ENCODE measurements at regions not wholly inside any gene's neighbourhood (a gene's known extent, or its start where the extent isn't known, plus 50 kb on each side); places are given as distances from the start of the nearest gene placed in this dataset.

DNA sequence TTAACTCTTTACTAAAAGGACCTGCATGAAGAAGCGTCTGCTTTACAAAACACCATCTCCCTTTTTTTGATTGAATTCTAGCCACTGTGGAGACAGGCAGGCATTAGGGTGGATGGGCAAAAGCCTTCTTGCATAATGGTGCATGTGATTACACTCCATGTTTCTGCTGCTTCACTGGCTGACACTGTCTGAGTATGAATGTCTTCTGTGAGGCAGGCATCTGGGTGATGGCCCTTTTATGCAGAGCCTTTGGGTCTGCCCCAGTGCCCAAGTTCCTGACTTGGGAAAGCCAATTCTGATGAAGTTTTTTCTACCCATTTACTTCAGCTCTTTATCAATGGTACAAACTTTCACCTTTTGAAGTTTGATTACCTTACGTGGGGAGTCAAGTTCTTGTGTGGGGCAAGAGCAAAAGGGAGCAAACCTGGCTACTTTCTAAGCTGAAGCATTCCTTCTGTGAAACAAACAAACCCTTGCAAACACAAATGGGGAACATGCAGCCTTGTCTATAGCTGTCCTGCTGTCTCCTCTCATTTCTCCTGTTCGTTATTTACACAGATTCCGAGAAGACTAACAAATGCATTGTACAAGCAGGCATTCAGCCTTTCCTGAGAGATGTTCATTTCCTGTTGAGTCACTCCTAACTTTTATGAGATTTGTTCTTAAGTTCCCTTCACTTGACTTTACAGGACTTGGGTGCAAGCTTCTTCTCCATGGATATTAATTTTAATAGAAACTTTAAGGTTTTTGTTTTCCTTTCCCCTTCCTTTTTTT lies 301.9 kb downstream of the TLL1 start:
- CTCF ChIA-PET: no interaction called here
- DNase-seq (no peak), ATAC-seq (no peak)
- POLR2A ChIA-PET: no interaction called here
- Mint-ChIP-seq H3K27ac (no peak overlapping the region), H3K9me3 (no peaks in the 10 kb centered on the region), H3K36me3 (ENCODE audit: low read depth) (no peaks in the 10 kb centered on the region), H3K4me1 (ENCODE audit: low read depth) (no peaks in the 10 kb centered on the region), H3K27me3 (no peaks in the 10 kb centered on the region), H3K4me3 (no peak overlapping the region)
- TF ChIP-seq, protein P1, sequence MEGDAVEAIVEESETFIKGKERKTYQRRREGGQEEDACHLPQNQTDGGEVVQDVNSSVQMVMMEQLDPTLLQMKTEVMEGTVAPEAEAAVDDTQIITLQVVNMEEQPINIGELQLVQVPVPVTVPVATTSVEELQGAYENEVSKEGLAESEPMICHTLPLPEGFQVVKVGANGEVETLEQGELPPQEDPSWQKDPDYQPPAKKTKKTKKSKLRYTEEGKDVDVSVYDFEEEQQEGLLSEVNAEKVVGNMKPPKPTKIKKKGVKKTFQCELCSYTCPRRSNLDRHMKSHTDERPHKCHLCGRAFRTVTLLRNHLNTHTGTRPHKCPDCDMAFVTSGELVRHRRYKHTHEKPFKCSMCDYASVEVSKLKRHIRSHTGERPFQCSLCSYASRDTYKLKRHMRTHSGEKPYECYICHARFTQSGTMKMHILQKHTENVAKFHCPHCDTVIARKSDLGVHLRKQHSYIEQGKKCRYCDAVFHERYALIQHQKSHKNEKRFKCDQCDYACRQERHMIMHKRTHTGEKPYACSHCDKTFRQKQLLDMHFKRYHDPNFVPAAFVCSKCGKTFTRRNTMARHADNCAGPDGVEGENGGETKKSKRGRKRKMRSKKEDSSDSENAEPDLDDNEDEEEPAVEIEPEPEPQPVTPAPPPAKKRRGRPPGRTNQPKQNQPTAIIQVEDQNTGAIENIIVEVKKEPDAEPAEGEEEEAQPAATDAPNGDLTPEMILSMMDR (IDR thresholded peaks at IDR 0.05): no peak
- intact Hi-C loops (cut with micrococcal nuclease): no loop called here

- TF ChIP-seq, protein P1 (IDR thresholded peaks at IDR 0.05): no peak
- ChIA-PET CTCF (interaction anchor here (1.5 kb wide), 1 partner anchor 16 kb away, joined by 3 read pairs; no protein-coding TSS in a partner anchor), POLR2A (no interaction called here)
- DNase-seq: no peak
- Mint-ChIP-seq H3K9me3 (peaks cover 5% of the 10 kb centered on the region), H3K27me3 (no peaks in the 10 kb centered on the region), H3K36me3 (ENCODE audit: low read depth) (no peaks in the 10 kb centered on the region), H3K27ac (no peak overlapping the region), H3K4me3 (no peak overlapping the region), H3K4me1 (ENCODE audit: low read depth) (no peaks in the 10 kb centered on the region)
- no peak for ATAC-seq
- intact Hi-C loops (cut with micrococcal nuclease): no loop called here
These were observed 309.1 kb downstream of the TLL1 start for GRCh38 chr4:166182145-166182544.

DNA sequence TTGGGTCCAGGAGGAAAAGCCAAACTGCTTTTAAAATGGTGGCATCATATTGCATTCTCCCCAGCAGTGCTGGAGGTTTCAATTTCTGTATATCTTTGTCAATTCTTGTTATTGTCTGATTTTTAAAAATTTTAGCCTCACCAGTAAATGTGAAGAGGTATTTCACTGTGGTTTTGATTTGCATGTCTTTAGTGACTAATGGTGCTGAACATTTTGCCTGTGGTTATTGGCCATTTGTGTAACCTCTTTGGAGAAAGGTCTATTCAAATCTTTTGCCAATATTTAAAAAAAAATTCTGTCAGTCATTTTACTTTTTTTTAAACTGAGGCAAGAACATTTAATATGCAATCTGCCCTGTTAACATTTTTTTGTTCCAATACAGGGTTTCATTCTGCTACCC lies 322.1 kb downstream of the TLL1 start:
- H3K9me3 Mint-ChIP-seq: no peaks in the 10 kb centered on the region

DNA sequence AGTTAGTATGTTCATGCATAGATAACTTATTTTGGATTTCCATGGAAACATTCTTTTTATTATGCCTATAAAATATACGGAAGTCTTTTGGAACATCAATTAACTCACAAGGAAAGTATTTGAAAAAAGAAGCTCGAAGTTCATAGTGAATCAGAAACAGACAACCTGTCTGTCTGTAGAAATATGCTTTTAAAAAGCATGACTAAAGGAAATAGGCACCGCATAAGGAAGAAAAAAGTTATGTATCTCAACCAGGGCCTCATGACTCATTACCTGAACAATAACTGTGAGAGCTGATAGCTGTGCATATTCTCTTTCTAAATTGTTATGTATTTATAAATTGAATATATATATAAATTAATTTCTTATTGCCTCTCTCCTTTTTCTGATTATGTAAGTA lies 324.1 kb downstream of the TLL1 start:
- POLR2A ChIA-PET: no interaction called here
- Mint-ChIP-seq H3K27me3 (no peaks in the 10 kb centered on the region), H3K4me1 (ENCODE audit: low read depth) (no peaks in the 10 kb centered on the region), H3K36me3 (ENCODE audit: low read depth) (no peaks in the 10 kb centered on the region), H3K9me3 (no peaks in the 10 kb centered on the region), H3K4me3 (no peak overlapping the region), H3K27ac (no peak overlapping the region)
- ATAC-seq (no peak), DNase-seq (no peak)
- CTCF ChIA-PET: no interaction called here
- TF ChIP-seq, protein P1 (IDR thresholded peaks at IDR 0.05): no peak
- intact Hi-C loops (cut with micrococcal nuclease): no loop called here

More for the DNA sequence above, 322.1 kb downstream of the TLL1 start:
- H3K36me3 Mint-ChIP-seq (ENCODE audit: low read depth): no peaks in the 10 kb centered on the region
- H3K27me3 Mint-ChIP-seq: no peaks in the 10 kb centered on the region
- CTCF ChIA-PET: no interaction called here
- intact Hi-C loops (cut with micrococcal nuclease): no loop called here
- ATAC-seq (no peak), DNase-seq (no peak)
- TF ChIP-seq, protein P1 (IDR thresholded peaks at IDR 0.05): no peak
- H3K27ac Mint-ChIP-seq: no peak overlapping the region
- H3K4me1 Mint-ChIP-seq (ENCODE audit: low read depth): no peaks in the 10 kb centered on the region
- no peak overlapping the region for H3K4me3 Mint-ChIP-seq
- POLR2A ChIA-PET: no interaction called here

- TF ChIP-seq, protein P1 (IDR thresholded peaks at IDR 0.05): no peak
- CTCF ChIA-PET: no interaction called here
- H3K27me3 Mint-ChIP-seq: no peaks in the 10 kb centered on the region
- H3K4me3 Mint-ChIP-seq: no peak overlapping the region
- POLR2A ChIA-PET: no interaction called here
- no peak for DNase-seq
- no peaks in the 10 kb centered on the region for H3K9me3 Mint-ChIP-seq
- H3K36me3 Mint-ChIP-seq (ENCODE audit: low read depth): no peaks in the 10 kb centered on the region
- no peak for ATAC-seq
- no peaks in the 10 kb centered on the region for H3K4me1 Mint-ChIP-seq (ENCODE audit: low read depth)
- H3K27ac Mint-ChIP-seq: no peak overlapping the region
- intact Hi-C loops (cut with micrococcal nuclease): no loop called here
These were observed 325.0 kb downstream of the TLL1 start for GRCh38 chr4:166198041-166198440.

Measured in activated CD8-positive, alpha-beta T cell treated with anti-CD3 and anti-CD28 coated beads for 36 hours (primary cell).